ENCODE measurements at regions not wholly inside any gene's neighbourhood (a gene's known extent, or its start where the extent isn't known, plus 50 kb on each side); places are given as distances from the start of the nearest gene placed in this dataset.

- no peak overlapping the region for H3K14ac ChIP-seq (ENCODE audit: insufficient read depth, low read length)
- H3K79me2 ChIP-seq (ENCODE audit: insufficient read depth, low read length) = no peaks in the 10 kb centered on the region
- no peak overlapping the region for H3K23ac ChIP-seq (ENCODE audit: insufficient read length, low read depth, low read length)
- no peaks in the 10 kb centered on the region for H3K27me3 ChIP-seq (ENCODE audit: insufficient read depth, low read length)
- H4K8ac ChIP-seq (replicated peaks; ENCODE audit: insufficient read length, low read depth, low read length) = no peak overlapping the region
- H3K9me3 ChIP-seq (ENCODE audit: control insufficient read depth, low read depth, low read length) = no peaks in the 10 kb centered on the region
- H4K91ac ChIP-seq (ENCODE audit: insufficient read length, low read depth, low read length) = no peak overlapping the region
- no peak overlapping the region for H4K5ac ChIP-seq (ENCODE audit: insufficient read length, low read depth, low read length)
- no peak overlapping the region for H2BK20ac ChIP-seq (ENCODE audit: low read depth, low read length, poor library complexity, severe bottlenecking)
- H3K27me3 Mint-ChIP-seq (ENCODE audit: low read depth) = 0 out of 2 replicates have a peak, but pooled peaks cover 2% of the 10 kb centered on the region
- H3K36me3 Mint-ChIP-seq (ENCODE audit: insufficient read depth in 1 of 3, low read depth in 3 of 3) = no peaks in the 10 kb centered on the region
- no peak overlapping the region for H2BK15ac ChIP-seq (ENCODE audit: low read depth, low read length)
- no peaks in the 10 kb centered on the region for H4K20me1 ChIP-seq (ENCODE audit: control insufficient read depth, insufficient read depth, insufficient read length)
- no peak overlapping the region for H3K4ac ChIP-seq (ENCODE audit: low read depth, low read length)
- no peak for DNase-seq
- H2AK5ac ChIP-seq (ENCODE audit: insufficient read length, low read length) = no peak overlapping the region
- no peak overlapping the region for H3K9ac ChIP-seq (ENCODE audit: extremely low read depth, insufficient read length, low read length)
- no peak overlapping the region for H3K4me3 Mint-ChIP-seq
- H2BK12ac ChIP-seq (ENCODE audit: insufficient read length, low read depth, low read length) = no peak overlapping the region
- no peak overlapping the region for H3K4me2 ChIP-seq (ENCODE audit: insufficient read depth, insufficient read length, low read length)
- H3K27ac ChIP-seq (ENCODE audit: insufficient read length, low read depth, low read length) = no peak overlapping the region
- no peaks in the 10 kb centered on the region for H3K79me1 ChIP-seq (ENCODE audit: insufficient read depth, low read depth, low read length, poor library complexity, severe bottlenecking)
- no peak overlapping the region for H3K18ac ChIP-seq (ENCODE audit: insufficient read length, low read depth, low read length)
- no peak overlapping the region for H2BK120ac ChIP-seq (ENCODE audit: low read depth, low read length, poor library complexity, severe bottlenecking)
- whole genome bisulfite sequencing (ENCODE audit: extremely low coverage, insufficient read length, low lambda C conversion rate) = no CpG with 5 or more reads among the region's 2 CpGs
- H3K27ac Mint-ChIP-seq = no peak overlapping the region; a peak in 1 of 7 replicates
- no peak overlapping the region for H2AFZ ChIP-seq (ENCODE audit: low read length)
- H3K4me1 ChIP-seq (ENCODE audit: insufficient read depth, low read length) = no peaks in the 10 kb centered on the region; the same call in 1 of the 2 replicates
- peaks cover 11 to 22% of the 10 kb centered on the region in 2 experiments for H3K4me1 Mint-ChIP-seq
- no peak overlapping the region for H3T11ph ChIP-seq (ENCODE audit: low read length)
- H2BK5ac ChIP-seq (ENCODE audit: insufficient read length, low read length) = no peak overlapping the region
- no peak for TF ChIP-seq CTCF (conservative IDR thresholded peaks at IDR 0.05)
- H3K56ac ChIP-seq (ENCODE audit: insufficient read length, low read depth, low read length) = no peak overlapping the region
- H3K23me2 ChIP-seq (ENCODE audit: insufficient read length, low read depth, low read length, poor library complexity, severe bottlenecking) = no peaks in the 10 kb centered on the region
- H3K9me3 Mint-ChIP-seq = peaks cover 0 to 6% of the 10 kb centered on the region in 2 experiments; a peak in 1 of 5 replicates
These were observed 120.2 kb upstream of the PFN2 start for GRCh38 chr3:150090877-150091276.
